T47D (cell line): ENCODE measurements at regions not wholly inside any gene's neighbourhood (a gene's known extent, or its start where the extent isn't known, plus 50 kb on each side); places are given as distances from the start of the nearest gene placed in this dataset.
"Not testable (repeated sequence)": the region's sequence is repeated elsewhere in the genome, so short reads cannot be mapped to it uniquely, and the experiment has no call there.

Source experiments
- DNase-seq, 2 experiments: peaks; one replicate each; pipeline versions ENCODE4 v3.0.0 to v3.0.0-alpha.2; 2011 to 2012; ENCODE audit warnings: low read depth in 1 of 2, low spot score in 1 of 2
- JUND ChIP-seq: IDR thresholded peaks from 2 replicates; pipeline ENCODE4 v1.6.1; 2012; ENCODE audit warnings: low read depth
- in situ Hi-C: cut with HindIII; loops from 2 replicates; pipeline ENCODE4 v1.10.0; 2016; ENCODE audit warnings: low sequenced_read_pairs, low pct_unique_long_range_greater_than_20kb

DNA sequence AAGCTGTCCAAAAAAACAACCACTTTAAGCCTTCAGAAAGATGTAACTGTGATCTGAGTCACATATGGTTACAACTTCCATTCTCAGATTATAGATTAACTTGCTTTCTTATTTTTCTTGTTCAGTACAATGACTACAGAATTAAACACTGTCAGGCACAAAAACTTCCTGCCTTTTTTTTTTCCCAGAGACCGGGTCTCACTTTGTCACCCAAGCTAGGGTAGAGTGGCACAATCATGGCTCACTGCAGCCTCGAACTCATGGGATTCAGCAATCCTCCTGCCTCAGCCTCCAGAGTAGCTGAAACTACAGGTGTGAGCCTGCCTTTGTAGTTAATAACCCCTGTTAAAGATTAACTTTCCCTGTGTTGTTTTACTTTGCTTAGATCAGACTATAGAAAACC lies 163.2 kb downstream of the AVL9 start:
- DNase-seq: no peak
- in situ Hi-C loops: no loop called here
- TF ChIP-seq JUND: no peak

DNA sequence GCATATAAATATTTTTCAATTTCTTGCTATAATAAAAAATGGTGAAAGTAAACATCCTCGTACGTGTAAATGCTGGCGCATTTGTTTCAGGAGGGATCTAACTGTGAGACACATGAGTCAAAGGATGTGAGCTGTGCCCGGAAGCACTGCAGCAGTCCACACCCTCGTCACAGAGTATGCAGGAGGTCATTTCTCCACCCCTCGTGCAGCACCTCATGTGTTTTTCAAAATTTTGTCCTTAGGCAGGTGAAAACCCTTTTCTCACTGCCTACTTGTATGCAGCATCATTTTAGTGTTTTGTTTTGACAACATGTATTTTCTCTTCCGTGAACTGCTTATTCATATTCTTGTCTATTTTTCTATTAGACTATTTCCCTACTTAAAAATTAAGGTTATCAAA lies 162.7 kb downstream of the AVL9 start:
- no peak for TF ChIP-seq JUND
- in situ Hi-C loops: no loop called here

DNA sequence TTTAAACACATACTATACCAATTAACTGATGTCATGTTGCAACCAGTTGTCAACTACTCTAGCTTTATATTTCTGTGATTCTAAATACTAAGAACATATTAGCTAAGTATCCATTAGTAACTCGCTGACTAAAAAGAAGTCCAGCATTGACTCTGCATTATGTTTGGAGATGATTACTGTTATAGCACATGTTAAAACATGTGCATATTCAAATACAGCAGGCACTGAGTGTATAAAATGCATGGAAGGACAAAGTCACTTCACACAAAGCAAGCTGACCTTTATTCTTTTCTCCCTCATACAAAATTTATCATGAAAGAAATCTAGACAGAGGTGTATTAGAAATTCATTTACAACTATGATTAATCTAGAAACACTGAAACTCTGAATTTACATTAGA lies 159.3 kb downstream of the AVL9 start:
- DNase-seq, in situ Hi-C loops: not testable (repeated sequence)

More for the DNA sequence above, 162.7 kb downstream of the AVL9 start:
- no peak for DNase-seq

DNA sequence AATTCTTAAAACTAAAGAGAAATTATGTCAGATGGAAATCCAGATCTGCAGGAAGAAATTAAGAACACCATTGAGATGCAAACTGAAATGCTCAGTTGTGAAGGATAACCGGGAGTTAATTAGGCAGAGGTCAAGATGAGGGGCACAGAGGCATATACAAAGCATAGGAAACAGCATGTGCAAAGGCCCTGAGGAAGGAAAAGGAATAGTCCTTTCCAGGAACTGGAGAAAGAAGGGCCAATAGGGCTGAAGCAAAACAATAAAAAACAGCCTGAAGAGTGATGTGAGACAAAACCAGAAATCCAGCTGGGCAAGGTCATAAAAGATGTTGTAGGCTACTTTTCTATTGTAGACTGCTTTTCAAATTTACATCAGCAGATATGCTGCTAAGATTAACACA lies 155.1 kb downstream of the AVL9 start:
- in situ Hi-C loops, DNase-seq: not testable (repeated sequence)

DNA sequence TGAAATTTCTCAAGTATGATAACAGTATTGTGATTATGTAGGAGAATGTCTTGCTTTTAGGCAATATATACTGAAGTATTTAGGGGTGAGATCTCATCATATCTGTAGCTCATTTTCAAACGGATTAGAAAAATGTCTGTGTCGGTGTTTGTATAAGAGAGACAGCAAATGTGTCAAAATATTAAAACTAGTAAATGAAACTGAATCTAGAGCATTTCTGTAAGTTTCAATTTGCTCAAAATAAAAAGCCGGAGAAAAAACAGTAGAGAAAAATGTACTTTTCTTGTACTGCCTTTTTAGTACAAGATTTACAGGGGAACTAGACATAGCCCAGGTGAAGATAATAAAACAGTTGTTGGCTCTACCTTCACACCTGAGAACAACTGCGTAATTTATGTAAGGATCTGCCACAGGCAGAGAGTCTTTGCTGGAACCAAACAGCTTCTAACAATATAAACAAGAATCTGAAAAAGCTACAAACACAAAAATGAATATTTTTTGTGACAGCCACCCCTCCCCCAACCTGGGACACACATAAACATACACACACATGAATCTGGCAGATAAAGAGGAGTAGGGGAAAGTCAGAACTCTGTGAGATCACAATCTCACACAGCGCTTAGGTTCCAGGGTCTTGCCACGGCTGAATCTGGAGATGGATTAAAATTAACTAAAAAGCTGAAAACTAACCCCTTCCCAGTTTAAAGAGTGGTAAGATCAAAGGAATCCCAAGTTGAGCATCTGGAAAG lies 153.3 kb downstream of the AVL9 start:
- DNase-seq: no peak
- in situ Hi-C loops: no loop called here
- no peak for TF ChIP-seq JUND

DNA sequence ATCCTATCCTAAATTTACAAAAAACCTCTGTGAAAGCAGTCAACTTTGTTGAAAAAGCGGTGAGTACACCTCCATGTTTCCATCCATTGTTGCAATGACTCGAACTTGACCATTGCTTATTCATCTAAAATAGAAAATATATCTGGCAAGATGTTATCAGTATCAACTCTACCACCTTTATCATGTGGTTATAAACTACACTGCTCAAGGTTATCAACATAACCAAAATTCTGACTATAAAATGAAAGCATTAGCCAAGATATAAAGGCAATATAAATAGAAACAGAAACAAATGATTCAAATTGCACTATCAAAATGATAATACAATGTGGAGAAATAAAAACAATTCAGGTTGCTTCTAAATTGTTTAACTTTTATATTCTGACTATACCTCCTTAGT lies 150.0 kb downstream of the AVL9 start:
- DNase-seq, in situ Hi-C loops: not testable (repeated sequence)

DNA sequence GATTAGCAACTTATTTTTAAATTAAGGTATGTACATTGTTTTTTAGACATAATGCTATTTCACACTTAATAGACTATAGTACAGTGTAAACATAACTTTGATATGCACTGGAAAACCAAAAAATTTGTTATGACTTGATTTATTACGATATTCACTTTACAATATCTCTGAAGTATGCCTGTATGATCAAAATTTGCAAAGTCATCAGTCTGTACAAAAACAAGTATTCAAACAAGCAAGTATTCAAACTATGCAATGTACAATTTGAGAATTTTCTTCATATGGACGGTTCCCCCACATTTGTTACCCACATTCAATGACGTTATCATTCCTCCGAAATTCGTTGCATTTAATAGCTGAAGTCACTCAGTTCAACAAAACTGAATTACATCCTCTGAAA lies 147.9 kb downstream of the AVL9 start:
- TF ChIP-seq JUND: no peak
- no peak for DNase-seq
- in situ Hi-C loops: no loop called here

DNA sequence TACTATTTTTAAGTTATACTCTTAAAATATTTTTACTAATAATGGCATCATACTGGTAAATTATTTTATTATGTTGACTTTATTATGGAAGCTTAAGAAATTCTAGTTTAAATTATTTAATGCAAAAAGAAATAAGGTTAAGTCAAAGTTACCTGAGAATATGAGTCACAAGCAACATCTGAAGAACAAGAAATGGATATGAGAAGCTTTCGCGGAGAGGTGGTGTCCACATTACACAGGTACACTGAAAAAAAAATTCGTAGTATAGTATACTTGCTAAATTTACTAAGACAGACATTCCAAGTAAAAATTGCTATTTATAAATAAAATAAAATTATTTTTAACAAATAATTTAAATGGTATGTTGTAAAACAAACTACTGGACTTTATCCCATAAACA lies 143.8 kb downstream of the AVL9 start:
- TF ChIP-seq JUND: no peak
- DNase-seq: no peak
- in situ Hi-C loops: no loop called here

DNA sequence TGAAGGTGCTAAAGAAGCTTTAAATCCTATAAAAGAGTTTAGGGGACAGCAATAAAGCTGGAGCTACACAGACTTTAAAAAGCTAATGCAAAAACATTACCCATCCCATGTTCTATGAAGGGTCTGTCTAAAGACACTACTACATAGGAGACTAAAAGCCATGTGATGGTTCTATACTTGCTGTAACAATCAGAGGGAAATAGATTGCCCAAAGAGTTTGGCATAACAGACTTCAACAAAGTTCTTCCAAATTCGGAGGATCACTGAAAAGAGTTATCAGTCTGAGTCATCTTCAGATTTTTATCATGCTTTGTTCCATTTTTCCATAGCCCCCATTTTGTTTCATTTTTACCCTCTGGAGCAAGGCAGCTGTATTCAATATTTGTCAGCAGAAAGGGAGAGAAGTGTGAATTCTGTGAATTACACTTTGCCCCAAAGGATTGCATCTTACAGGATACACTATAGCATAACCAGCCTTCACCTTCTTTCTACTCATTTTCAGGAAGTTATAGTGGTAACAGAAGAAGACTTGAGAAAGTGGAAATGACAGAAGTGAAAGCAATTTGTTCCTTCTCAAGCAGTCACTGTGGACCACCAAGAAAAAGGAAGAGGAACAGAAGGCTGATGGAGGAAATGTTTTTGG lies 143.3 kb downstream of the AVL9 start:
- in situ Hi-C loops, DNase-seq: not testable (repeated sequence)
